ENCODE measurements at regions not wholly inside any gene's neighbourhood (a gene's known extent, or its start where the extent isn't known, plus 50 kb on each side); places are given as distances from the start of the nearest gene placed in this dataset.

DNA sequence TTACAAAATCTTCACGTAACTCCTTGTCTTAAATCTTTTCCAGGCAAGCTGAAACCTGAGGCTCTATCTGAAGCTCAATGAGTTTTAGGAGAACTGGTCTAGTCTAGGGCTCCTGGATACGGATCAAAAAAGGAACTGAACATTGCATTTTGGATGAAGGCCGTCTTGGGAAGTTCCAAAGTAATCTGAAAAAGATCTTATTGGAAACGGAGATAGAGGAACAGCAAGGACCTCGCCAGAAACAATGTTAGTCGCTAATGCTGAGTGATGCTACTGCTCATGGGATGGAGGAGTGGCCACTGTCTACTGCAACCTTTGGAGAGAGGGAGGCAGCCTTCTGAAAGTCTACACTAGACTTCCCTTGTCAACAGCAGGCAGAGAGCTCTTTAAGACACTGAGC is 91.4 kb upstream of the ATXN1 start:
- Histone ChIP-seq H3K27ac (ENCODE audit: extremely low read depth, low read depth, low read length) (no peak overlapping the region), H4K20me1 (replicated peaks; ENCODE audit: control insufficient read depth, insufficient read depth, low read length) (no peaks in the 10 kb centered on the region), H3K4me2 (ENCODE audit: insufficient read depth, low read length) (no peak overlapping the region), H3K9ac (ENCODE audit: insufficient read depth in 1 of 2, low read depth in 2 of 2, low read length in 2 of 2) (no peak overlapping the region), H3K36me3 (ENCODE audit: control insufficient read depth, insufficient read depth, low read length) (no peaks in the 10 kb centered on the region), H3K27me3 (ENCODE audit: control insufficient read depth in 2 of 2, insufficient read depth in 2 of 2, low read length in 2 of 2) (peaks cover under 1 to 6% of the 10 kb centered on the region in 2 experiments; a peak in 2 of 5 replicates), H3K4me1 (replicated peaks in 1 of 2; ENCODE audit: control insufficient read depth in 2 of 2, insufficient read depth in 2 of 2, low read length in 2 of 2) (peaks cover 0 to 5% of the 10 kb centered on the region in 2 experiments; a peak in 1 of 5 replicates), H3K9me3 (replicated peaks; ENCODE audit: control insufficient read depth, insufficient read depth, low read depth, low read length) (no peaks in the 10 kb centered on the region), H3K79me2 (ENCODE audit: control insufficient read depth, insufficient read depth, low read length) (no peaks in the 10 kb centered on the region), H3K9me1 (ENCODE audit: control insufficient read depth, insufficient read depth, low read length) (no peaks in the 10 kb centered on the region), H2AFZ (ENCODE audit: low read depth, low read length) (no peak overlapping the region), H3K4me3 (no peak overlapping the region)
- ChIA-PET POLR2A (no interaction called here), CTCF (ENCODE audit: low intra/inter-chr PET ratio) (no interaction called here)
- in situ Hi-C loops (cut with MboI), result no loop called here
- DNase-seq (ENCODE audit: extremely low read depth in 1 of 4, low spot score in 3 of 4) (no peak), ATAC-seq (no peak), FAIRE-seq (no peak)
- 1% methylated on average over 6 of the region's 6 CpGs for WGBS (ENCODE audit: insufficient coverage, low coverage, missing lambda C conversion rate)
- TF ChIP-seq SLC30A9 (CRISPR knock-in tag; IDR thresholded peaks at IDR 0.05) (no peak), ZNF589 (CRISPR knock-in tag; IDR thresholded peaks at IDR 0.05; ENCODE audit: low read depth) (no peak), MCM3 (IDR thresholded peaks at IDR 0.05) (no peak), ZFPM2 (CRISPR knock-in tag; IDR thresholded peaks at IDR 0.05) (no peak), ZNF121 (CRISPR knock-in tag; conservative IDR thresholded peaks at IDR 0.05) (no peak), ZNF695 (CRISPR knock-in tag; IDR thresholded peaks at IDR 0.05) (no peak), POLR3A (IDR thresholded peaks at IDR 0.05; ENCODE audit: borderline replicate concordance, extremely low read depth, insufficient read depth, insufficient read length) (no peak), ZNF197 (CRISPR knock-in tag; IDR thresholded peaks at IDR 0.05; ENCODE audit: low read depth) (no peak), MAZ (CRISPR knock-in tag; conservative IDR thresholded peaks at IDR 0.05 in 1 of 2, IDR thresholded peaks at IDR 0.05 in 1 of 2) (no peak)
- TF ChIP-seq, protein P1, sequence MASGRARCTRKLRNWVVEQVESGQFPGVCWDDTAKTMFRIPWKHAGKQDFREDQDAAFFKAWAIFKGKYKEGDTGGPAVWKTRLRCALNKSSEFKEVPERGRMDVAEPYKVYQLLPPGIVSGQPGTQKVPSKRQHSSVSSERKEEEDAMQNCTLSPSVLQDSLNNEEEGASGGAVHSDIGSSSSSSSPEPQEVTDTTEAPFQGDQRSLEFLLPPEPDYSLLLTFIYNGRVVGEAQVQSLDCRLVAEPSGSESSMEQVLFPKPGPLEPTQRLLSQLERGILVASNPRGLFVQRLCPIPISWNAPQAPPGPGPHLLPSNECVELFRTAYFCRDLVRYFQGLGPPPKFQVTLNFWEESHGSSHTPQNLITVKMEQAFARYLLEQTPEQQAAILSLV (tag; IDR thresholded peaks at IDR 0.05), result no peak
- TF ChIP-seq, protein P2, sequence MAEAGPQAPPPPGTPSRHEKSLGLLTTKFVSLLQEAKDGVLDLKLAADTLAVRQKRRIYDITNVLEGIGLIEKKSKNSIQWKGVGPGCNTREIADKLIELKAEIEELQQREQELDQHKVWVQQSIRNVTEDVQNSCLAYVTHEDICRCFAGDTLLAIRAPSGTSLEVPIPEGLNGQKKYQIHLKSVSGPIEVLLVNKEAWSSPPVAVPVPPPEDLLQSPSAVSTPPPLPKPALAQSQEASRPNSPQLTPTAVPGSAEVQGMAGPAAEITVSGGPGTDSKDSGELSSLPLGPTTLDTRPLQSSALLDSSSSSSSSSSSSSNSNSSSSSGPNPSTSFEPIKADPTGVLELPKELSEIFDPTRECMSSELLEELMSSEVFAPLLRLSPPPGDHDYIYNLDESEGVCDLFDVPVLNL (CRISPR knock-in tag; IDR thresholded peaks at IDR 0.05; ENCODE audit: low read depth), result no peak
- TF ChIP-seq, protein P3, sequence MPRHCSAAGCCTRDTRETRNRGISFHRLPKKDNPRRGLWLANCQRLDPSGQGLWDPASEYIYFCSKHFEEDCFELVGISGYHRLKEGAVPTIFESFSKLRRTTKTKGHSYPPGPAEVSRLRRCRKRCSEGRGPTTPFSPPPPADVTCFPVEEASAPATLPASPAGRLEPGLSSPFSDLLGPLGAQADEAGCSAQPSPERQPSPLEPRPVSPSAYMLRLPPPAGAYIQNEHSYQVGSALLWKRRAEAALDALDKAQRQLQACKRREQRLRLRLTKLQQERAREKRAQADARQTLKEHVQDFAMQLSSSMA (CRISPR knock-in tag; IDR thresholded peaks at IDR 0.05), result no peak
- TF ChIP-seq, protein P4, sequence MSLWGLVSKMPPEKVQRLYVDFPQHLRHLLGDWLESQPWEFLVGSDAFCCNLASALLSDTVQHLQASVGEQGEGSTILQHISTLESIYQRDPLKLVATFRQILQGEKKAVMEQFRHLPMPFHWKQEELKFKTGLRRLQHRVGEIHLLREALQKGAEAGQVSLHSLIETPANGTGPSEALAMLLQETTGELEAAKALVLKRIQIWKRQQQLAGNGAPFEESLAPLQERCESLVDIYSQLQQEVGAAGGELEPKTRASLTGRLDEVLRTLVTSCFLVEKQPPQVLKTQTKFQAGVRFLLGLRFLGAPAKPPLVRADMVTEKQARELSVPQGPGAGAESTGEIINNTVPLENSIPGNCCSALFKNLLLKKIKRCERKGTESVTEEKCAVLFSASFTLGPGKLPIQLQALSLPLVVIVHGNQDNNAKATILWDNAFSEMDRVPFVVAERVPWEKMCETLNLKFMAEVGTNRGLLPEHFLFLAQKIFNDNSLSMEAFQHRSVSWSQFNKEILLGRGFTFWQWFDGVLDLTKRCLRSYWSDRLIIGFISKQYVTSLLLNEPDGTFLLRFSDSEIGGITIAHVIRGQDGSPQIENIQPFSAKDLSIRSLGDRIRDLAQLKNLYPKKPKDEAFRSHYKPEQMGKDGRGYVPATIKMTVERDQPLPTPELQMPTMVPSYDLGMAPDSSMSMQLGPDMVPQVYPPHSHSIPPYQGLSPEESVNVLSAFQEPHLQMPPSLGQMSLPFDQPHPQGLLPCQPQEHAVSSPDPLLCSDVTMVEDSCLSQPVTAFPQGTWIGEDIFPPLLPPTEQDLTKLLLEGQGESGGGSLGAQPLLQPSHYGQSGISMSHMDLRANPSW (CRISPR knock-in tag; IDR thresholded peaks at IDR 0.05), result no peak
- TF ChIP-seq, protein P5, sequence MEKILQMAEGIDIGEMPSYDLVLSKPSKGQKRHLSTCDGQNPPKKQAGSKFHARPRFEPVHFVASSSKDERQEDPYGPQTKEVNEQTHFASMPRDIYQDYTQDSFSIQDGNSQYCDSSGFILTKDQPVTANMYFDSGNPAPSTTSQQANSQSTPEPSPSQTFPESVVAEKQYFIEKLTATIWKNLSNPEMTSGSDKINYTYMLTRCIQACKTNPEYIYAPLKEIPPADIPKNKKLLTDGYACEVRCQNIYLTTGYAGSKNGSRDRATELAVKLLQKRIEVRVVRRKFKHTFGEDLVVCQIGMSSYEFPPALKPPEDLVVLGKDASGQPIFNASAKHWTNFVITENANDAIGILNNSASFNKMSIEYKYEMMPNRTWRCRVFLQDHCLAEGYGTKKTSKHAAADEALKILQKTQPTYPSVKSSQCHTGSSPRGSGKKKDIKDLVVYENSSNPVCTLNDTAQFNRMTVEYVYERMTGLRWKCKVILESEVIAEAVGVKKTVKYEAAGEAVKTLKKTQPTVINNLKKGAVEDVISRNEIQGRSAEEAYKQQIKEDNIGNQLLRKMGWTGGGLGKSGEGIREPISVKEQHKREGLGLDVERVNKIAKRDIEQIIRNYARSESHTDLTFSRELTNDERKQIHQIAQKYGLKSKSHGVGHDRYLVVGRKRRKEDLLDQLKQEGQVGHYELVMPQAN (IDR thresholded peaks at IDR 0.05; ENCODE audit: borderline replicate concordance), result no peak
- no TSS peak for BruUV-seq (replicated peaks)
- intact Hi-C loops (cut with micrococcal nuclease), result no loop called here

Measured in K562 (cell line).